Dendritic cell treated with granulocyte-macrophage colony-stimulating factor and Interleukin-4, amounts not matched to agents 40 ng/mL and 50 ng/mL, for 4 days (primary cell): ENCODE measurements at regions not wholly inside any gene's neighbourhood (a gene's known extent, or its start where the extent isn't known, plus 50 kb on each side); places are given as distances from the start of the nearest gene placed in this dataset.

Experiments
- H3K27ac Mint-ChIP-seq: one replicate; pipeline ENCODE4 v1.8.0; 2022; ENCODE audit warnings: mild to moderate bottlenecking, mixed read lengths
- H3K27me3 Mint-ChIP-seq: one replicate; pipeline ENCODE4 v1.8.0; 2022; ENCODE audit warnings: mild to moderate bottlenecking, mixed read lengths
- H3K36me3 Mint-ChIP-seq: one replicate; pipeline ENCODE4 v1.8.0; 2022; ENCODE audit warnings: low read depth, mixed read lengths
- H3K4me1 Mint-ChIP-seq: one replicate; pipeline ENCODE4 v1.8.0; 2022; ENCODE audit warnings: low read depth, mixed read lengths
- H3K4me3 Mint-ChIP-seq: one replicate; pipeline ENCODE4 v1.8.0; 2022; ENCODE audit warnings: mild to moderate bottlenecking, moderate library complexity, mixed read lengths
- H3K9me3 Mint-ChIP-seq: one replicate; pipeline ENCODE4 v1.8.0; 2022; ENCODE audit warnings: mixed read lengths
- intact Hi-C: fragments of 100-400 bp; cut with micrococcal nuclease; formaldehyde crosslinking; loops from one replicate; pipeline ENCODE4 v1.15.0; 2022

GRCh38 chr17:77690271-77691161 lies 268.0 kb upstream of the TNRC6C start:
- Mint-ChIP-seq H3K27ac (no peak overlapping the region), H3K9me3 (no peaks in the 10 kb centered on the region), H3K27me3 (peaks cover 68% of the 10 kb centered on the region), H3K4me3 (no peak overlapping the region), H3K4me1 (peaks cover 14% of the 10 kb centered on the region), H3K36me3 (no peaks in the 10 kb centered on the region)
- intact Hi-C loops, result no loop called here

GRCh38 chr17:77691216-77692085 lies 267.1 kb upstream of the TNRC6C start:
- no peaks in the 10 kb centered on the region for H3K36me3 Mint-ChIP-seq
- no peak overlapping the region for H3K27ac Mint-ChIP-seq
- peaks cover 14% of the 10 kb centered on the region for H3K4me1 Mint-ChIP-seq
- peaks cover 67% of the 10 kb centered on the region for H3K27me3 Mint-ChIP-seq
- intact Hi-C loops, result no loop called here
- H3K4me3 Mint-ChIP-seq, result no peak overlapping the region
- no peaks in the 10 kb centered on the region for H3K9me3 Mint-ChIP-seq

DNA sequence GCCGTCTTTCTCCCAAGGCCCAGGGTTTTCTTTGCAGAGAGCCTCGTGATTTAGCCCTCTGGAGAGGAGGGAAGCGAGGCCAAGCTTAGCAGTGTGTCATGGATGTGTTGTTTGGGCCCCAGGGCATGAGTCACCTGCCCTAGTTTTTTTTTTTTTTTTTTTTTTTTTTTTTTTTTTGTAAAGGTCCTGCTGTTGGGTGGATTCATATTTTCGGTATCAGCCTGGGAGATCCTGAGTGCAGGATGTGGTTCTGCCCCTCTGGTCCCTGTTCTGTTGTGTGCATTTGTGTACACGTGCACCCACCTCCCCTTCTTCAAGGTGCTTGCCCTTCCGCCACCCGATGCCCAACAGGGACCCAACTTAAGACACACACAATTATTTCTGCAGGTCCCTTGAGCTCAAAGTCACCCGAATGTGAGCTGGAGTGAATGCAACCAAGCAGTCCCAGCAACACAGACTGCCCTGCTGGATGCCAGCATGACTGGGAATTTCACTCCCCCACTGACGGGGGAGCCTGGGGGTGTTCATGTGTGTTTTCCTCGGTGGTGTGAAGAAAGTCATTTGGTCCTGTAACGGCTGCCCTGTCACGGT lies 265.8 kb upstream of the TNRC6C start:
- Mint-ChIP-seq H3K4me1 (peaks cover 14% of the 10 kb centered on the region), H3K36me3 (no peaks in the 10 kb centered on the region), H3K27me3 (peaks cover 75% of the 10 kb centered on the region), H3K4me3 (no peak overlapping the region), H3K27ac (no peak overlapping the region), H3K9me3 (no peaks in the 10 kb centered on the region)
- intact Hi-C loops, result no loop called here

DNA sequence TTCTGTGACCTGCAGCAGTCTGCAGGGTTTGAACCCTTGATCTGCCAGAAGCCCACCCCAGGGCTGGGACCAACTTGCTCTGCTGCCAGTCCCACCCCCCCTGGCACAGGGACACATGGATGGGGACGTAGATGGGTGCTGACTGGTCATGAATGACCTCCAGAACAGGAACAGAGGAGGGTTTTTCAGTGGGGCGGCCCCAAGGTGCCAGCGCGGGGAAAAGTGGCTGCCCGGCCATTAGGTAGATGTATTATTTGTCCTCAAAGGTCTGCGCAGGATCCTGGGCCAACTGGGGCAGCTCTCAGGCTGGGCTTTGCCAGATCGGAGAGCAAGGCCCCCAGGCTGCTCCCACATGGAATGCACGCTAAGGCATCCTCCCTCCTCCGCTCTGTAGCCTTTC lies 265.2 kb upstream of the TNRC6C start:
- no peak overlapping the region for H3K4me3 Mint-ChIP-seq
- H3K4me1 Mint-ChIP-seq, result peaks cover 14% of the 10 kb centered on the region
- intact Hi-C loops, result no loop called here
- no peaks in the 10 kb centered on the region for H3K9me3 Mint-ChIP-seq
- H3K27me3 Mint-ChIP-seq, result peaks cover 77% of the 10 kb centered on the region
- H3K27ac Mint-ChIP-seq, result no peak overlapping the region
- H3K36me3 Mint-ChIP-seq, result no peaks in the 10 kb centered on the region

DNA sequence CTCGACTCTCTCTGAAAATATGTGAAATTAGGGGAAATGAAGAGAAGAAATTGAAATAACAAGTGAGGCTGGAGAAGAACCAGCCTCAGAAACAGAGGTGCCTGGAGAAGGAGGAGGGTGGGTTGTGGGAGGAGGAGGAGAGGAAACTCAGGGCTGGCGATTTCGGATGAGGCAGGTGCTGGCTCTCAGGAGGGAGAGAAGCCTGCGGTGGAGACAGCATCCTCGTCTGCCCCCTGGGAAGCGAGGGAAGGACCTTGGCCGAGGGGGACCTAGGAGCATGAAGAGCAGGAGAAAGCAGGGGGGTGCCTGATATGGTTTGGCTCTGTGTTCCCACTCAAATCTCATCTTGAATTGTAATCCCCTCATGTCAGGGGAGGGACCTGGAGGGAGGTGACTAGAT lies 264.7 kb upstream of the TNRC6C start:
- no peak overlapping the region for H3K4me3 Mint-ChIP-seq
- H3K4me1 Mint-ChIP-seq, result peaks cover 14% of the 10 kb centered on the region
- H3K27me3 Mint-ChIP-seq, result peaks cover 81% of the 10 kb centered on the region
- no peaks in the 10 kb centered on the region for H3K36me3 Mint-ChIP-seq
- intact Hi-C loops, result no loop called here
- no peak overlapping the region for H3K27ac Mint-ChIP-seq
- H3K9me3 Mint-ChIP-seq, result no peaks in the 10 kb centered on the region

- no peaks in the 10 kb centered on the region for H3K9me3 Mint-ChIP-seq
- H3K4me3 Mint-ChIP-seq, result no peak overlapping the region
- intact Hi-C loops, result no loop called here
- H3K27me3 Mint-ChIP-seq, result peaks cover 82% of the 10 kb centered on the region
- no peak overlapping the region for H3K27ac Mint-ChIP-seq
- no peaks in the 10 kb centered on the region for H3K36me3 Mint-ChIP-seq
- H3K4me1 Mint-ChIP-seq, result peaks cover 14% of the 10 kb centered on the region
Observed at GRCh38 chr17:77694391-77695363, 263.8 kb upstream of the TNRC6C start.

GRCh38 chr17:77695386-77695785 lies 263.1 kb upstream of the TNRC6C start:
- peaks cover 80% of the 10 kb centered on the region for H3K27me3 Mint-ChIP-seq
- no peaks in the 10 kb centered on the region for H3K9me3 Mint-ChIP-seq
- intact Hi-C loops, result no loop called here
- H3K4me1 Mint-ChIP-seq, result peaks cover 10% of the 10 kb centered on the region
- no peak overlapping the region for H3K4me3 Mint-ChIP-seq
- no peaks in the 10 kb centered on the region for H3K36me3 Mint-ChIP-seq
- no peak overlapping the region for H3K27ac Mint-ChIP-seq

DNA sequence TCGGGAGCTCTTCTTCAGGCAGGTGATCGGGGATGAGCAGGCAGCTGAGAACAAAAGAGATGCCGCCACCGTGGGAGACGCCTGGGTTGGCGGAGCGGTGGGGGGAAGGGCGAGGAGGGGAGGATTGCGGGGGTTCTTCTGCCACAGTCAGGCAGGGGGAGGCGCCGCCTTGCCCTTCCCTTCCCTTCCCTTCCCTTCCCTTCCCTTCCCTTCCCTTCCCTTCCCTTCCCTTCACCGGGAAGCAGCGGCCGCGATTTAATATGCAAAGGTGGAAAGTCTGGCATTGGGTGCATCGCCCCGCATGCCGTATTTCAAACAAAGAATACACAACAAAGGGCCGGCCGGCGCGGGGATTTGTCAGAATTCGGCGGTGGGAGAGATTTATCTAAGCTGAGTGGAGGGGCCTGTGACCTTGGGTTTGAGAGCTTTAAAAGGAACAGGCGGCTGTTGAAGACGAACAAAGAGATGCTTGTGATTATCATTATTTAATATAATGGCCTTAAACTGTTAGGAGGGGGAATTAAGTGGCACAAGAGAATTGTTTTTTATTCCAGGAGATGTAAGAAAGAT lies 262.3 kb upstream of the TNRC6C start:
- Mint-ChIP-seq H3K27me3 (peaks cover 79% of the 10 kb centered on the region), H3K27ac (no peak overlapping the region), H3K4me1 (peaks cover 9% of the 10 kb centered on the region), H3K36me3 (no peaks in the 10 kb centered on the region), H3K9me3 (peaks cover 5% of the 10 kb centered on the region), H3K4me3 (no peak overlapping the region)
- intact Hi-C loops, result no loop called here

- intact Hi-C loops, result no loop called here
- Mint-ChIP-seq H3K27ac (no peak overlapping the region), H3K27me3 (peaks cover 75% of the 10 kb centered on the region)
Observed at GRCh38 chr17:77696721-77697460, 261.6 kb upstream of the TNRC6C start.

GRCh38 chr17:77697480-77698400 lies 260.8 kb upstream of the TNRC6C start:
- Mint-ChIP-seq H3K36me3 (no peaks in the 10 kb centered on the region), H3K9me3 (peaks cover 20% of the 10 kb centered on the region), H3K27ac (no peak overlapping the region), H3K4me3 (no peak overlapping the region), H3K4me1 (no peaks in the 10 kb centered on the region), H3K27me3 (peaks cover 72% of the 10 kb centered on the region)
- intact Hi-C loops, result no loop called here

More at GRCh38 chr17:77696721-77697460, 261.6 kb upstream of the TNRC6C start:
- Mint-ChIP-seq H3K4me1 (peaks cover 2% of the 10 kb centered on the region), H3K4me3 (no peak overlapping the region), H3K9me3 (peaks cover 12% of the 10 kb centered on the region), H3K36me3 (no peaks in the 10 kb centered on the region)

- Mint-ChIP-seq H3K27me3 (peaks cover 58% of the 10 kb centered on the region), H3K27ac (no peak overlapping the region), H3K4me3 (no peak overlapping the region), H3K4me1 (no peaks in the 10 kb centered on the region), H3K36me3 (no peaks in the 10 kb centered on the region), H3K9me3 (peaks cover 34% of the 10 kb centered on the region)
- intact Hi-C loops, result no loop called here
Observed at GRCh38 chr17:77698903-77699623, 259.4 kb upstream of the TNRC6C start.
